ENCODE measurements at regions not wholly inside any gene's neighbourhood (a gene's known extent, or its start where the extent isn't known, plus 50 kb on each side); places are given as distances from the start of the nearest gene placed in this dataset.

DNA sequence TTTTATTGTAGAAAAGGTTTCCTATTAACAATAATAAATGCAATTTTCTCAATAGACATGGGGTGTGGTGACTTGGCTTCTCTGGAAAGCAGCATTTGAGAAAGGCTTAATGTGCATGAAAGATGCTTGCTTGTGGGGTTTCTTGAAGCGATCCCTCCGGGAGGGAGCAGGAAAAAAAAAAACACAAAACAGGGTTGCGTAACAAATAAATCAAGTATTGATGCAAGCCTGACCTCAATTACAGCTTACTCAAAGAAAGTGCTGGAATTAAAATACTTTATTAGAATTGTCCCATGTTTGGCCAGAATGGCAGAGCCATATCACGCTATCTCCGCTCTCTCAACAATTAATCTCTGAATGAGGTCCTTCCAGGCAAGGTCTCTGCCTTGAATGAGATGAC is 1612.5 kb downstream of the REEP3 start:
- no peaks in the 10 kb centered on the region for H3K36me3 ChIP-seq (ENCODE audit: control insufficient read depth in 1 of 2, insufficient read depth in 2 of 2, low read length in 1 of 2)
- no peak overlapping the region for H3K4me3 ChIP-seq (ENCODE audit: low read length in 2 of 2)
- no peaks in the 10 kb centered on the region for H3K4me1 ChIP-seq (ENCODE audit: control insufficient read depth in 1 of 2, insufficient read depth in 2 of 2, low read length in 2 of 2)
- intact Hi-C loops (cut with DNase I) = no loop called here
- DNase-seq (no peak), ATAC-seq (ENCODE audit: low FRiP score) (no peak)
- H3K9me3 ChIP-seq (ENCODE audit: control insufficient read depth, low read length) = no peaks in the 10 kb centered on the region
- WGBS, 2 donors = 93% methylated on average over 5 of the region's 5 CpGs
- H3K27ac ChIP-seq (ENCODE audit: low read depth in 1 of 2, low read length in 2 of 2) = no peak overlapping the region
- H3K27me3 ChIP-seq (ENCODE audit: control insufficient read depth in 1 of 2, insufficient read depth in 2 of 2, low read length in 1 of 2) = no peaks in the 10 kb centered on the region

DNA sequence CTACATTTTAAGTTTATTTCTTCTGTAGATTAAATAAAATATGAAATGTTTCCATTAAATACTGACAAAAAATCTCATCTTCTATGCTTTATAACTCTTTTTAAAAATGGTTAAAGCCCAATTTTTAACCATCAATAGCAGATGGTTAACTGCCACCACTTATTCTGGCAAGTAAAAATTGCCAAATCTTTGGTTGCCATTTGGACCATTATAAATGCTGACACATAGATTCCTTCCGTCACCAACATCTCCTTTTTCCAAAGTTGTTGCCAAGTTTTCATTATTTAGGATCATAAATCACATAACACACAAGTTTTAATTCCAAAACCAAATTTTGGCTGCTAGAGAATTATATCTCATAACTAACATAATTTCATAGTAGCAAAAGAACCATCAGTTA is 1614.3 kb downstream of the REEP3 start:
- no peaks in the 10 kb centered on the region for H3K9me3 ChIP-seq (ENCODE audit: control insufficient read depth, low read length)
- intact Hi-C loops (cut with DNase I) = no loop called here
- DNase-seq = no peak
- no peaks in the 10 kb centered on the region for H3K4me1 ChIP-seq (ENCODE audit: control insufficient read depth in 1 of 2, insufficient read depth in 2 of 2, low read length in 2 of 2)
- no peaks in the 10 kb centered on the region for H3K27me3 ChIP-seq (ENCODE audit: control insufficient read depth in 1 of 2, insufficient read depth in 2 of 2, low read length in 1 of 2)
- ATAC-seq (ENCODE audit: low FRiP score) = no peak
- H3K36me3 ChIP-seq (ENCODE audit: control insufficient read depth in 1 of 2, insufficient read depth in 2 of 2, low read length in 1 of 2) = no peaks in the 10 kb centered on the region
- WGBS, 2 donors = 3 to 9% methylated on average over 1 of the region's 1 CpG
- no peak overlapping the region for H3K4me3 ChIP-seq (ENCODE audit: low read length in 2 of 2)
- H3K27ac ChIP-seq (ENCODE audit: low read depth in 1 of 2, low read length in 2 of 2) = no peak overlapping the region

DNA sequence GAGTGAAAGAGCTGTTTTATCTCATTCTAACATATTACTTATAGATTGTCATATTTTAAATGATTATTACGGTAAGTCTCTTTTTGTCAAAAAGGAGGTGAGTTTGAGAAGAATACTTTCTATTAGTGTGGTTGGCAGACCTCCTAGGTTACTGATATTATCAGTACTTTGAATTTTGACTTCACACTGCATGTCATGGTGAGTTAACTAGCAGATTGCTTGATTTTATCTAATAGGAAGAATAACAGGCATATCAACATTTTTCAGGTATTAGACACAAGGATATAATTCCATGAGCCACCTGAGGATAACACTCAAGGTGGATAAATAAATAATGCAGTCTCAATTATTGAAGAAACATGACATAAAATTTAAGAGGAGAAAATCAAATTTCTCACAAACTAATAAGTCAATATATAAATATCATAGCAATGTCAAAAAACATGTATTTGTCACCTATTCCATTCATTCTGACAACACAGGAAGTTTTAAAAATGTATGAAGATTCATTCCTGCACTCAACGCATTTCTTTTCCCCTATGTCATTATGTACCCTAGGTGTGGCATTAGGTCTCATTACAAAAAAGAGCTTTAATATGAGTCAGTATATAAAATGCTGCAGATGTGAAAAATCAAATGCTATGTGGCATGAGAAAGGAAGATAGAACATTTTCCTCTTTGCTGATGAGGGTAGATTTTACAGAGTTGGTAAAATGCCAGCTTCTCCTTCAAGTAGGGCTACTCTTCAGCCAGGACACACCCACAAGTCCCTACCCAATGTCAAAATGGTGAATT is 1621.6 kb downstream of the REEP3 start:
- intact Hi-C loops (cut with DNase I) = no loop called here
- H3K36me3 ChIP-seq (ENCODE audit: control insufficient read depth in 1 of 2, insufficient read depth in 2 of 2, low read length in 1 of 2) = no peaks in the 10 kb centered on the region
- ATAC-seq (ENCODE audit: low FRiP score) (no peak), DNase-seq (no peak)
- WGBS, 2 donors = 79 to 80% methylated on average over 2 of the region's 2 CpGs
- no peak overlapping the region for H3K4me3 ChIP-seq (ENCODE audit: low read length in 2 of 2)
- no peak overlapping the region for H3K27ac ChIP-seq (ENCODE audit: low read depth in 1 of 2, low read length in 2 of 2)
- H3K9me3 ChIP-seq (ENCODE audit: control insufficient read depth, low read length) = no peaks in the 10 kb centered on the region
- H3K4me1 ChIP-seq (ENCODE audit: control insufficient read depth in 1 of 2, insufficient read depth in 2 of 2, low read length in 2 of 2) = no peaks in the 10 kb centered on the region
- H3K27me3 ChIP-seq (ENCODE audit: control insufficient read depth in 1 of 2, insufficient read depth in 2 of 2, low read length in 1 of 2) = no peaks in the 10 kb centered on the region

DNA sequence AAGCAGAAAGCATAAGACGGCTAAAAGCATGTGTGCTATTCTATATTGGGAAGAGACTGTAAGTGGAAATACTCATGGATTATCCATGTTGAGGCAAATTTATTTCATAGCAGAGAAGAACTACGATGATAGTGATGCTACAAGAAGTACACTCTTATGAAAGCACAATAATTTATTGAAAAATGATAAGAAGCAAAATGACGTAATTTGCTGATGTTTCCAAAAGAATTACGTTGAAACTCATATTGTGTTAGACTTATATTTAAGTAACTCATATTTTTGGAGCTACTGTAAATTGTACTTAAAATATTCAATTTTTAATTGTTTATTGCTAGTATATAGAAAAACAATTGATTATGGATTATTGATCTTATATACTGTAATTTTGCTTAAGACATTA is 1622.5 kb downstream of the REEP3 start:
- Histone ChIP-seq H3K27ac (ENCODE audit: low read depth in 1 of 2, low read length in 2 of 2) (no peak overlapping the region), H3K4me1 (ENCODE audit: control insufficient read depth in 1 of 2, insufficient read depth in 2 of 2, low read length in 2 of 2) (no peaks in the 10 kb centered on the region), H3K27me3 (ENCODE audit: control insufficient read depth in 1 of 2, insufficient read depth in 2 of 2, low read length in 1 of 2) (no peaks in the 10 kb centered on the region), H3K9me3 (ENCODE audit: control insufficient read depth, low read length) (no peaks in the 10 kb centered on the region), H3K36me3 (ENCODE audit: control insufficient read depth in 1 of 2, insufficient read depth in 2 of 2, low read length in 1 of 2) (no peaks in the 10 kb centered on the region), H3K4me3 (ENCODE audit: low read length in 2 of 2) (no peak overlapping the region)
- WGBS, 2 donors = 74 to 80% methylated on average over 4 of the region's 4 CpGs
- ATAC-seq (ENCODE audit: low FRiP score) = no peak
- no peak for DNase-seq
- intact Hi-C loops (cut with DNase I) = no loop called here

DNA sequence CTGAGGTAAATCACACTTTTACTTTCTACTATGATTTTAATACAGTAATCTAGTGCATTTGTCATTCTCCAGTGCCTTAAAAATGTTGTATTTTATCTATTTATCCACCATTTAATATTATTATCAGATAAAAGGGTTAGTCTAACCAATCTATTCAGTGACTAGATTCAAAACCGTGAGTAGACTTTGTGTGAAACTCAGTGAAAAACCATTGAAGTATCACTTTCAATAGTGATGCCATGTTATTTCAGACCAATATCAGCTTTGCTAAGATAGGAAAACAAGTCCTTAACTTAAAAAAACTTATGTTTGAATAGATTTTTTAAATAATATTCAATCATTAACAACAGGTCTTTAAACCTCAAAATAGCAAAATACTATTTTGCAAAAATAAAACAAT is 1628.7 kb downstream of the REEP3 start:
- no peaks in the 10 kb centered on the region for H3K9me3 ChIP-seq (ENCODE audit: control insufficient read depth, low read length)
- DNase-seq (no peak), ATAC-seq (ENCODE audit: low FRiP score) (no peak)
- intact Hi-C loops (cut with DNase I) = no loop called here
- WGBS, 2 donors = 56 to 64% methylated on average over 1 of the region's 1 CpG
- no peaks in the 10 kb centered on the region for H3K4me1 ChIP-seq (ENCODE audit: control insufficient read depth in 1 of 2, insufficient read depth in 2 of 2, low read length in 2 of 2)
- H3K27ac ChIP-seq (ENCODE audit: low read depth in 1 of 2, low read length in 2 of 2) = no peak overlapping the region
- H3K27me3 ChIP-seq (ENCODE audit: control insufficient read depth in 1 of 2, insufficient read depth in 2 of 2, low read length in 1 of 2) = peaks cover 0 to 1% of the 10 kb centered on the region in 2 donors
- H3K36me3 ChIP-seq (ENCODE audit: control insufficient read depth in 1 of 2, insufficient read depth in 2 of 2, low read length in 1 of 2) = no peaks in the 10 kb centered on the region
- H3K4me3 ChIP-seq (ENCODE audit: low read length in 2 of 2) = no peak overlapping the region

DNA sequence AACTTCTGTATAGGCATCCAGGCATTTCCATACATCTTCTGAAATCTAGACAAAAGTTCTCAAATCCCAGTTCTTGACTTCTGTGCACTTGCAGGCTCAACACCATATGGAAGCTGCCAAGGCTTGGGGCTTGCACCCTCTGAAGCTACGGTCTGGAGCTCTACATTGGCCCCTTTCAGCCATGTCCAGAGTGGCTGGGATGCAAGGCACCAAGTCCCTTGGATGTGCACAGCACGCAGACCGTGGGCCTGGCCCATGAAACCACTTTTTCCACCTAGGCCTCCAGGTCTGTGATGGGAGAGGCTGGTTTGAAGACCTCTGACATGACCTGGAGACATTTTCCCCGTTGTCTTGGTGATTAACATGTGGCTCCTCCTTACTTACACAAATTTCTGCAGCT is 1645.1 kb downstream of the REEP3 start:
- H3K36me3 ChIP-seq (ENCODE audit: control insufficient read depth in 1 of 2, insufficient read depth in 2 of 2, low read length in 1 of 2) = no peaks in the 10 kb centered on the region
- 84 to 91% methylated on average over 4 of the region's 4 CpGs for WGBS, 2 donors
- no peaks in the 10 kb centered on the region for H3K4me1 ChIP-seq (ENCODE audit: control insufficient read depth in 1 of 2, insufficient read depth in 2 of 2, low read length in 2 of 2)
- H3K27ac ChIP-seq (ENCODE audit: low read depth in 1 of 2, low read length in 2 of 2) = no peak overlapping the region
- no peaks in the 10 kb centered on the region for H3K27me3 ChIP-seq (ENCODE audit: control insufficient read depth in 1 of 2, insufficient read depth in 2 of 2, low read length in 1 of 2)
- H3K9me3 ChIP-seq (ENCODE audit: control insufficient read depth, low read length) = no peaks in the 10 kb centered on the region
- DNase-seq (no peak), ATAC-seq (ENCODE audit: low FRiP score) (no peak)
- no peak overlapping the region for H3K4me3 ChIP-seq (ENCODE audit: low read length in 2 of 2)
- intact Hi-C loops (cut with DNase I) = no loop called here

DNA sequence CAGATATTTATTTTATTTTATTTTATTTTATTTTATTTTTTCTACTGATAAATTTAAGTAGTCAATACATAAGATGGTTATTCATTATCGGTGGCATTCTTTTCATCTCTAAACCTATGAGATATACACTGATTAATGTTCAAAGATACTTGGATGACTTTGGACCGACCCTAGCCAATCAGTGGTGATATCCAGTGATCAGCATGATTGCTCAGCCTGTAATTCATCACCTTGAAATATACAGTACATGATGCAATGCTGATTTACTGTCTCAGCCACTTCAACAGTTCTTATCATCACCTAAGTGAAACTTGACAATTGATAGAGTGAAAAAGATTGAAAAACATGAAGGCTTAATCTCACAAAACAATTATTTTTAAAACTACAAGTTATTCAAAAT is 1651.0 kb downstream of the REEP3 start:
- H3K27ac ChIP-seq (ENCODE audit: low read depth in 1 of 2, low read length in 2 of 2) = no peak overlapping the region
- 59 to 71% methylated on average over 2 of the region's 2 CpGs for WGBS, 2 donors

DNA sequence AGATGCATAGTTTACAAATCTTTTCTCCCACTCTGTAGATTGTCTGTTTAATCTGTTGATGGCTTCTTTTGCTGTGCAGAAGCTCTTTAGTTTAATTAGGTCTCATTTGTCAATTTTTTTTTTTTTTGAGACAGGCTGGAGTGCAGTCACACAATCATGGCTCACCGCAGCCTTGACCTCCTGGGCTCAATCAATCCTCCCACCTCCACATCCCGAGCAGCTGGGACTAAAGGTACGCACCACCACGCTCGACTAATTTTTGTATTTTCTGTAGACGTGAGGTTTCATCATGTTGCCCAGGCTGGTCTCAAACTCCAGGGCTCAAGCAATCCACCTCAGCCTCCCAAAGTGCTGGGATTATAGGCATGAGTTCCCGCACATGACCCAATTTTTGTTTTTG is 1655.8 kb downstream of the REEP3 start:
- peak in 1 of 2 donors; percentile 56 for DNase-seq
- no peaks in the 10 kb centered on the region for H3K4me1 ChIP-seq (ENCODE audit: control insufficient read depth in 1 of 2, insufficient read depth in 2 of 2, low read length in 2 of 2)
- intact Hi-C loops (cut with DNase I) = no loop called here
- 93 to 94% methylated on average over 7 of the region's 7 CpGs for WGBS, 2 donors
- no peak for ATAC-seq (ENCODE audit: low FRiP score)
- no peak overlapping the region for H3K27ac ChIP-seq (ENCODE audit: low read depth in 1 of 2, low read length in 2 of 2)
- H3K27me3 ChIP-seq (ENCODE audit: control insufficient read depth in 1 of 2, insufficient read depth in 2 of 2, low read length in 1 of 2) = no peaks in the 10 kb centered on the region
- H3K36me3 ChIP-seq (ENCODE audit: control insufficient read depth in 1 of 2, insufficient read depth in 2 of 2, low read length in 1 of 2) = no peaks in the 10 kb centered on the region
- H3K4me3 ChIP-seq (ENCODE audit: low read length in 2 of 2) = no peak overlapping the region
- H3K9me3 ChIP-seq (ENCODE audit: control insufficient read depth, low read length) = no peaks in the 10 kb centered on the region

More for the DNA sequence above, 1651.0 kb downstream of the REEP3 start:
- DNase-seq (no peak), ATAC-seq (ENCODE audit: low FRiP score) (no peak)
- Histone ChIP-seq H3K4me1 (ENCODE audit: control insufficient read depth in 1 of 2, insufficient read depth in 2 of 2, low read length in 2 of 2) (no peaks in the 10 kb centered on the region), H3K36me3 (ENCODE audit: control insufficient read depth in 1 of 2, insufficient read depth in 2 of 2, low read length in 1 of 2) (no peaks in the 10 kb centered on the region), H3K9me3 (ENCODE audit: control insufficient read depth, low read length) (no peaks in the 10 kb centered on the region), H3K4me3 (ENCODE audit: low read length in 2 of 2) (no peak overlapping the region), H3K27me3 (ENCODE audit: control insufficient read depth in 1 of 2, insufficient read depth in 2 of 2, low read length in 1 of 2) (no peaks in the 10 kb centered on the region)
- intact Hi-C loops (cut with DNase I) = no loop called here

DNA sequence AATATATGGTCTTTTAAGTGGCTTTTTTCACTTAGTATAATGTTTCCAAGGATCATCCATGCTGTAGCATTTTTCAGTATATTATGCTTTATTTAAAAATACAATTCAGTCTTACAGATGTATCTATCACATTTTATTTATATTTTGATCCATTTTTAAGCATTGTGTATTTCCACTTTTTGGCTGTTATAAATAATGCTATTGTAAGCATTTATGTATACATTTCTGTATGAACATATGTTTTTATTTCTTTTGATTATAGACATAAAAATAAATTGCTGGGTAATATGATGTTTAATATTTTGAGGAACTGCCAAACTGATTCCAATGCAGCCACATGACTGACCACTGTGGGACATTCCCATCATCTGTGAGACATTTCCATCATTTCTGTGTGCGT is 1662.0 kb downstream of the REEP3 start:
- WGBS, 2 donors = 94 to 95% methylated on average over 1 of the region's 1 CpG
- intact Hi-C loops (cut with DNase I) = no loop called here
- no peaks in the 10 kb centered on the region for H3K9me3 ChIP-seq (ENCODE audit: control insufficient read depth, low read length)
- H3K36me3 ChIP-seq (ENCODE audit: control insufficient read depth in 1 of 2, insufficient read depth in 2 of 2, low read length in 1 of 2) = no peaks in the 10 kb centered on the region
- no peak overlapping the region for H3K4me3 ChIP-seq (ENCODE audit: low read length in 2 of 2)
- DNase-seq (no peak), ATAC-seq (ENCODE audit: low FRiP score) (no peak)
- no peaks in the 10 kb centered on the region for H3K4me1 ChIP-seq (ENCODE audit: control insufficient read depth in 1 of 2, insufficient read depth in 2 of 2, low read length in 2 of 2)
- no peaks in the 10 kb centered on the region for H3K27me3 ChIP-seq (ENCODE audit: control insufficient read depth in 1 of 2, insufficient read depth in 2 of 2, low read length in 1 of 2)
- H3K27ac ChIP-seq (ENCODE audit: low read depth in 1 of 2, low read length in 2 of 2) = no peak overlapping the region

Measured in aorta (tissue), 5 donors.